ENCODE measurements at regions not wholly inside any gene's neighbourhood (a gene's known extent, or its start where the extent isn't known, plus 50 kb on each side); places are given as distances from the start of the nearest gene placed in this dataset.

DNA sequence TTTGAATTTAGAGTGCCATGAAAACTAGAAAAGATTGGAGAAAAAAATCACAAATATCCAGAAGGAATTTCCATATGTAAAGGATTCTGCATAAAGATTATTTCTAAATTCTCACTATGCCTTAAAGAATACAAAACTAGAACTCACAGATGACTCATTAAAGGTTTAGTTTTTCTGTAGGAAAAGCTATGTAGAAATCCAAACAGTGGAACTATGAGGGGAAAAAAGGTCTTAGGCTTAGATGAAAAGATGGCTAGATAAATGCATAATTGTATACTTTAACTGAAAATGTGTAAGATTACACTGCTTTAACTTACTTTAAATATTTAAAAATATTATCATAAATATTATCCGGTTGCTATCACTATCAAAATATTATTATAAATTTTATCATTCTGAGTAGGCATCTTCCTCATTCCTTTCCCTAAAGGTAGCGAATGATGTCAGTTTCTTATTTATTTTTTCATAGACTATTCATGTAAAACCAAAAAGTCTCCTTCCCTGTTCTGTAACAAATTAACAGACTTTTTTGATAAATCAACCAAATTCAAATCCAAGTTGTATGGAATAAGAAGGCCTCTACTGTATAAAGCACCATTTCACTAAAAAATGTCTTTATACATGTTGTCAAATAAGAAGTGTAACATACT, 69.1 kb upstream of the COMTD1 start:
- no peaks in the 10 kb centered on the region for H3K27me3 ChIP-seq (replicated peaks; ENCODE audit: control insufficient read depth, insufficient read depth, low read length)
- Mint-ChIP-seq H3K27ac (ENCODE audit: unreplicated experiment) (no peak overlapping the region), H3K36me3 (ENCODE audit: insufficient read depth, unreplicated experiment) (no peaks in the 10 kb centered on the region), H3K27me3 (ENCODE audit: insufficient read depth, unreplicated experiment) (no peaks in the 10 kb centered on the region), H3K9me3 (ENCODE audit: unreplicated experiment) (peaks cover 26% of the 10 kb centered on the region), H3K4me3 (ENCODE audit: unreplicated experiment) (no peak overlapping the region), H3K4me1 (ENCODE audit: low read depth, unreplicated experiment) (no peaks in the 10 kb centered on the region)
- BruUV-seq (replicated peaks), result no TSS peak
- DNase-seq, result no peak
- no peaks in the 10 kb centered on the region for H3K36me3 ChIP-seq (ENCODE audit: control insufficient read depth, insufficient read depth, low read length)
- peaks cover 6% of the 10 kb centered on the region for H3K9me3 ChIP-seq
- H3K4me3 ChIP-seq (ENCODE audit: low read depth, low read length), result no peak overlapping the region
- TF ChIP-seq, protein P1, sequence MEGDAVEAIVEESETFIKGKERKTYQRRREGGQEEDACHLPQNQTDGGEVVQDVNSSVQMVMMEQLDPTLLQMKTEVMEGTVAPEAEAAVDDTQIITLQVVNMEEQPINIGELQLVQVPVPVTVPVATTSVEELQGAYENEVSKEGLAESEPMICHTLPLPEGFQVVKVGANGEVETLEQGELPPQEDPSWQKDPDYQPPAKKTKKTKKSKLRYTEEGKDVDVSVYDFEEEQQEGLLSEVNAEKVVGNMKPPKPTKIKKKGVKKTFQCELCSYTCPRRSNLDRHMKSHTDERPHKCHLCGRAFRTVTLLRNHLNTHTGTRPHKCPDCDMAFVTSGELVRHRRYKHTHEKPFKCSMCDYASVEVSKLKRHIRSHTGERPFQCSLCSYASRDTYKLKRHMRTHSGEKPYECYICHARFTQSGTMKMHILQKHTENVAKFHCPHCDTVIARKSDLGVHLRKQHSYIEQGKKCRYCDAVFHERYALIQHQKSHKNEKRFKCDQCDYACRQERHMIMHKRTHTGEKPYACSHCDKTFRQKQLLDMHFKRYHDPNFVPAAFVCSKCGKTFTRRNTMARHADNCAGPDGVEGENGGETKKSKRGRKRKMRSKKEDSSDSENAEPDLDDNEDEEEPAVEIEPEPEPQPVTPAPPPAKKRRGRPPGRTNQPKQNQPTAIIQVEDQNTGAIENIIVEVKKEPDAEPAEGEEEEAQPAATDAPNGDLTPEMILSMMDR (IDR thresholded peaks at IDR 0.05; ENCODE audit: insufficient read depth in 1 of 2, low read depth in 1 of 2, low read length in 1 of 2, severe bottlenecking in 1 of 2, unreplicated experiment in 1 of 2), result no peak
- no peaks in the 10 kb centered on the region for H3K4me1 ChIP-seq
- intact Hi-C loops (cut with micrococcal nuclease; ENCODE audit: unreplicated experiment), result no loop called here
- CTCF ChIA-PET, result no interaction called here
- POLR2A ChIA-PET, result no interaction called here

DNA sequence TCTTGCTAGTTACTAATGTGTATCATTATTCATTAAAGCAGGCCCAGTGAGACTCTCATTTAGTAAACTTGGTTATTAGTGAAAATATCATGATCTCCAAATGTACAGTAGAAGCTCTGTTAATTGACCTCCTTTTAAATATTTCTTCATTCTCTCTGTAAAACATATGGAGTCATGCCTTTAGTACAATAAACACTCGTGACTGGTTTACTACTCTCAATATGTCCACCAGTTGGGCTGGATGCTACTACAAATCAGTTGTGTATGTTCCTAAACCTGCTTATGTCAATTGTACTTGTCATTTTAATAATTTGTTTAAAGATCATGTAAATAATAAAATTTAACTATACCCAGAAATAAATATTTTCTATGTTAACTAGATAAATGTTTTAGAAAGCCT, 68.6 kb upstream of the COMTD1 start:
- Mint-ChIP-seq H3K4me3 (ENCODE audit: unreplicated experiment) (no peak overlapping the region), H3K27me3 (ENCODE audit: insufficient read depth, unreplicated experiment) (no peaks in the 10 kb centered on the region), H3K27ac (ENCODE audit: unreplicated experiment) (no peak overlapping the region), H3K9me3 (ENCODE audit: unreplicated experiment) (peaks cover 26% of the 10 kb centered on the region), H3K36me3 (ENCODE audit: insufficient read depth, unreplicated experiment) (no peaks in the 10 kb centered on the region), H3K4me1 (ENCODE audit: low read depth, unreplicated experiment) (no peaks in the 10 kb centered on the region)
- intact Hi-C loops (cut with micrococcal nuclease; ENCODE audit: unreplicated experiment), result no loop called here
- no TSS peak for BruUV-seq (replicated peaks)
- ChIA-PET CTCF (no interaction called here), POLR2A (no interaction called here)
- no peaks in the 10 kb centered on the region for H3K4me1 ChIP-seq
- no peak overlapping the region for H3K4me3 ChIP-seq (ENCODE audit: low read depth, low read length)
- H3K27me3 ChIP-seq (replicated peaks; ENCODE audit: control insufficient read depth, insufficient read depth, low read length), result no peaks in the 10 kb centered on the region
- H3K9me3 ChIP-seq, result peaks cover 4% of the 10 kb centered on the region; the same call in 1 of the 2 replicates
- TF ChIP-seq, protein P1 (IDR thresholded peaks at IDR 0.05; ENCODE audit: insufficient read depth in 1 of 2, low read depth in 1 of 2, low read length in 1 of 2, severe bottlenecking in 1 of 2, unreplicated experiment in 1 of 2), result no peak
- no peaks in the 10 kb centered on the region for H3K36me3 ChIP-seq (ENCODE audit: control insufficient read depth, insufficient read depth, low read length)
- no peak for DNase-seq

GRCh38 chr10:75303045-75303777, 67.5 kb upstream of the COMTD1 start:
- CTCF ChIA-PET, result no interaction called here
- Mint-ChIP-seq H3K27ac (ENCODE audit: unreplicated experiment) (no peak overlapping the region), H3K27me3 (ENCODE audit: insufficient read depth, unreplicated experiment) (no peaks in the 10 kb centered on the region), H3K9me3 (ENCODE audit: unreplicated experiment) (peaks cover 26% of the 10 kb centered on the region), H3K4me3 (ENCODE audit: unreplicated experiment) (no peak overlapping the region), H3K36me3 (ENCODE audit: insufficient read depth, unreplicated experiment) (no peaks in the 10 kb centered on the region), H3K4me1 (ENCODE audit: low read depth, unreplicated experiment) (no peaks in the 10 kb centered on the region)
- BruUV-seq (replicated peaks), result no TSS peak
- Histone ChIP-seq H3K4me1 (no peaks in the 10 kb centered on the region), H3K4me3 (ENCODE audit: low read depth, low read length) (no peak overlapping the region), H3K27me3 (replicated peaks; ENCODE audit: control insufficient read depth, insufficient read depth, low read length) (no peaks in the 10 kb centered on the region), H3K36me3 (ENCODE audit: control insufficient read depth, insufficient read depth, low read length) (no peaks in the 10 kb centered on the region), H3K9me3 (peaks cover 4% of the 10 kb centered on the region; the same call in 1 of the 2 replicates)
- intact Hi-C loops (cut with micrococcal nuclease; ENCODE audit: unreplicated experiment), result no loop called here
- TF ChIP-seq, protein P1 (IDR thresholded peaks at IDR 0.05; ENCODE audit: insufficient read depth in 1 of 2, low read depth in 1 of 2, low read length in 1 of 2, severe bottlenecking in 1 of 2, unreplicated experiment in 1 of 2), result no peak
- POLR2A ChIA-PET, result no interaction called here
- no peak for DNase-seq
